ENCODE measurements at regions not wholly inside any gene's neighbourhood (a gene's known extent, or its start where the extent isn't known, plus 50 kb on each side); places are given as distances from the start of the nearest gene placed in this dataset.

DNA sequence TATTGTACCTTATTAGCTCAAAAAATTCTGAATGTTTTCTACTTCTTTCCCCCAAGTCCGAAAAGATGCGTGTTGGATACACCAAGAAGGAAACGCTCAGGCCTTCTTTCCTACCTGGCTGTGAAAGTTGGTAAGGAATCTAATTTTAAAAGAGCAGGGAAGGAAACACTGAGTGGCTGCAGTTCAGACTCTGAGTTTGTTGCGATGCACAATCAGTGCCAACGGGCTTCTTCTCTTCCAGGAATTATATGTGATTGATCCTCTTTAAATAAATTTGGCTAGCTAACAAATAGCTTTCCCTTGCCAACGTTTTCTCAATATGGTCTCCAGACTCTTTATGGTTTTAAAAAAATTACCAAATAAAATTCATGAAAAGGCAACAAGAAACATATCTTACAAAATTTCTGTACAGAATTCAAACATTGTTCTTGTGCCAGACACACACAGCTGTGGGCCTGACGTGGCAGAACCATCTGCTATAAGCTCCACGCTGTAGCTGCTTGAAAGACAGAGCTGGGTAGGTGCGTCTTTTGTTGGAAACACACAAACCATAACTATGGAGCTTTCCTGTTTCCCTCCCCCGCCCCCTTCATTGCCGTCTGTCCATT is 493.1 kb downstream of the ZNF608 start:
- Histone ChIP-seq H3K4me3 (no peak overlapping the region), H3K36me3 (no peaks in the 10 kb centered on the region), H3K9me3 (no peaks in the 10 kb centered on the region), H3K27ac (no peak overlapping the region), H3K27me3 (no peaks in the 10 kb centered on the region), H3K4me1 (peaks cover 0 to 12% of the 10 kb centered on the region in 2 donors)
- no peak for TF ChIP-seq CTCF (IDR thresholded peaks at IDR 0.05)
- no peak for DNase-seq (ENCODE audit: low spot score)

GRCh38 chr5:124252747-124253146 is 493.7 kb downstream of the ZNF608 start:
- Histone ChIP-seq H3K36me3 (no peaks in the 10 kb centered on the region), H3K4me3 (no peak overlapping the region), H3K9me3 (peaks cover 0 to under 1% of the 10 kb centered on the region in 2 donors), H3K27ac (no peak overlapping the region), H3K4me1 (peaks cover 0 to 12% of the 10 kb centered on the region in 2 donors), H3K27me3 (no peaks in the 10 kb centered on the region)
- TF ChIP-seq CTCF (IDR thresholded peaks at IDR 0.05), result no peak
- DNase-seq (ENCODE audit: low spot score), result no peak

- no peaks in the 10 kb centered on the region for H3K36me3 ChIP-seq
Observed at GRCh38 chr5:124252191-124252638, 494.2 kb downstream of the ZNF608 start.

DNA sequence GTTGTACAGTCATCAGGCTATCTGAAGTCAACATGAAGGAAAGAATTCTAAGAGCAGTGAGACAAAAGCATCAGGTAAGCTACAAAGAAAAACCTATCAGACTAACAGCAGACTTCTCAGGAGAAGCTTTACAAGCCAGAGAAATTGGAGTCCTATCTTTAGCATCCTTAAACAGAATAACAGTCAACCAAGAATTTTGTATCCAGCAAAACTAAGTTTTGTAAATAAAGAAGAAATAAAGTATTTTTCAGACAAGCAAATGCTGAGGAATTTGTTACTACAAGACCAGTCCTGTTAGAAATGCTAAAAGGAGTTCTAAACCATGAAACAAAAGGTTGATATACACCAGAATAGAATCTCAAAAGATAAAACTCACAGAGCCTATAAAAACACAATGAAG is 501.2 kb downstream of the ZNF608 start:
- no peak for DNase-seq (ENCODE audit: low spot score)
- Histone ChIP-seq H3K27ac (no peak overlapping the region), H3K4me1 (no peaks in the 10 kb centered on the region), H3K9me3 (peaks cover 0 to 24% of the 10 kb centered on the region in 2 donors), H3K36me3 (no peaks in the 10 kb centered on the region), H3K27me3 (no peaks in the 10 kb centered on the region), H3K4me3 (no peak overlapping the region)
- no peak for TF ChIP-seq CTCF (IDR thresholded peaks at IDR 0.05)

More at GRCh38 chr5:124252191-124252638, 494.2 kb downstream of the ZNF608 start:
- Histone ChIP-seq H3K4me3 (no peak overlapping the region), H3K9me3 (peaks cover 0 to 6% of the 10 kb centered on the region in 2 donors), H3K4me1 (peaks cover 0 to 12% of the 10 kb centered on the region in 2 donors), H3K27ac (no peak overlapping the region), H3K27me3 (no peaks in the 10 kb centered on the region)
- no peak for TF ChIP-seq CTCF (IDR thresholded peaks at IDR 0.05)
- DNase-seq (ENCODE audit: low spot score), result no peak

- Histone ChIP-seq H3K27ac (no peak overlapping the region), H3K36me3 (no peaks in the 10 kb centered on the region), H3K9me3 (peaks cover 0 to 19% of the 10 kb centered on the region in 2 donors), H3K27me3 (no peaks in the 10 kb centered on the region), H3K4me3 (no peak overlapping the region), H3K4me1 (peaks cover 0 to 10% of the 10 kb centered on the region in 2 donors)
- TF ChIP-seq CTCF (IDR thresholded peaks at IDR 0.05), result no peak
- no peak for DNase-seq (ENCODE audit: low spot score)
Observed at GRCh38 chr5:124240732-124241131, 505.7 kb downstream of the ZNF608 start.

- H3K36me3 ChIP-seq, result no peaks in the 10 kb centered on the region
- TF ChIP-seq CTCF (IDR thresholded peaks at IDR 0.05), result no peak
- DNase-seq (ENCODE audit: low spot score), result no peak
- H3K4me1 ChIP-seq, result peaks cover 0 to 12% of the 10 kb centered on the region in 2 donors
- H3K27me3 ChIP-seq, result no peaks in the 10 kb centered on the region
- no peak overlapping the region for H3K27ac ChIP-seq
- H3K9me3 ChIP-seq, result peaks cover 0 to 7% of the 10 kb centered on the region in 2 donors
- no peak overlapping the region for H3K4me3 ChIP-seq
Observed at GRCh38 chr5:124239572-124239971, 506.9 kb downstream of the ZNF608 start.
